GM12891 (cell line): ENCODE measurements at regions not wholly inside any gene's neighbourhood (a gene's known extent, or its start where the extent isn't known, plus 50 kb on each side); places are given as distances from the start of the nearest gene placed in this dataset.

ENCODE experiments used
- PAX5 ChIP-seq: IDR thresholded peaks from 2 replicates; pipeline ENCODE4 v1.6.1; 2011; ENCODE audit warnings: low read length, moderate library complexity, mild to moderate bottlenecking; ENCODE audit not compliant: insufficient read depth, severe bottlenecking
- POLR2A ChIP-seq: IDR thresholded peaks from 2 replicates; pipeline ENCODE4 v1.6.1; 2011; ENCODE audit warnings: low read depth, low read length, control low read depth
- POLR2AphosphoS5 ChIP-seq: IDR thresholded peaks from 2 replicates; pipeline ENCODE4 v1.6.1; 2011; ENCODE audit warnings: low read depth, low read length, control low read depth
- POU2F2 ChIP-seq: IDR thresholded peaks from 2 replicates; pipeline ENCODE4 v1.6.1; 2011; ENCODE audit warnings: low read depth, mild to moderate bottlenecking, control low read depth, low read length, moderate library complexity
- SPI1 ChIP-seq: IDR thresholded peaks from 2 replicates; pipeline ENCODE4 v1.6.1; 2011; ENCODE audit warnings: low read depth, low read length, control low read depth
- TAF1 ChIP-seq: IDR thresholded peaks from 2 replicates; pipeline ENCODE4 v1.6.1; 2011; ENCODE audit warnings: low read depth, low read length, control low read depth

GRCh38 chr11:81574301-81574700 is 1159.4 kb downstream of the FAM181B start:
- no peak for TF ChIP-seq POLR2AphosphoS5
- no peak for TF ChIP-seq PAX5
- TF ChIP-seq POLR2A: no peak
- no peak for TF ChIP-seq TAF1
- no peak for TF ChIP-seq POU2F2
- TF ChIP-seq SPI1: no peak
